ENCODE measurements at regions not wholly inside any gene's neighbourhood (a gene's known extent, or its start where the extent isn't known, plus 50 kb on each side); places are given as distances from the start of the nearest gene placed in this dataset.
"Not testable (repeated sequence)": the region's sequence is repeated elsewhere in the genome, so short reads cannot be mapped to it uniquely, and the experiment has no call there.

GRCh38 chr4:81754169-81754568, 282.5 kb upstream of the RASGEF1B start:
- DNase-seq: no peak

- no peak for DNase-seq
These were observed 280.0 kb upstream of the RASGEF1B start for GRCh38 chr4:81751531-81752289.

GRCh38 chr4:81747242-81747930, 275.7 kb upstream of the RASGEF1B start:
- peak; percentile 90 for DNase-seq

GRCh38 chr4:81746773-81747172, 275.1 kb upstream of the RASGEF1B start:
- peak; percentile 64 for DNase-seq

- no peak for DNase-seq
These were observed 274.4 kb upstream of the RASGEF1B start for GRCh38 chr4:81746071-81746470.

DNA sequence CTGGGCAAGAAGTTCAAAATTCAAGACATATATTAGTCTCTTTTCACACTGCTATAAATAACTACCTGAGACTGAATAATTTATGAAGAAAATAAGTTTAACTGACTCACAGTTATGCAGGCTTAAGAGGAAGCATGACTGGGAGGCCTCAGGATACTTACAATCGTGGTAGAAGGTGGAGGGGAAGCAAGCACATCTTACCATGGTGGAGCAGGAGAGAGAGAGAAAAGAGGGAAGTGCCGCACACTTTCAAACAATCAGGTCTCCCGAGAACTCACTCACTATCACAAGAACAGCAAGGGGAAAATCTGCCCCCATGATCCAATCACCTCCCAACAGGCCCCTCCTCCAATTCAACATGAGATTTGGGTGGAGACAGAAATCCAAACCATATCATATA, 273.3 kb upstream of the RASGEF1B start:
- no peak for DNase-seq

GRCh38 chr4:81743731-81744435, 272.2 kb upstream of the RASGEF1B start:
- DNase-seq: no peak

DNA sequence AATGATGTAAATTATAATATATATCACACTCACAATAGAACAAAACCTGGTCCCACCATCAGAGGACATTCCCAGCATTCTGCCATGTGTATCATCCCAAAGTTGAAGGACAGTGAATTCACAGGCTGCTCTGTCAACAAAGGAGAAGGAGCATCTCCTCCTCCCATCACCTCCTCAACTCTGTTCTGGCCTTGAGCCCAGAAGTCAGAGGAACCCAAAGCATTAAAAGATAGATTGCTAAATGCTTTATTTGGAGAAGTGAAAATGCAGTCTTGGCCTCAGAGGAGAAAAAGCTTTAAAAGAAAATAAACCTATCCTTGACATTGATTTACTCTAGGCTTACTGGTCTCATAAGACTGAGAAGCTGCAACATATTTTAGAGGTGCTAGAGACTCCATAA, 268.8 kb upstream of the RASGEF1B start:
- DNase-seq: peak; percentile 73

DNA sequence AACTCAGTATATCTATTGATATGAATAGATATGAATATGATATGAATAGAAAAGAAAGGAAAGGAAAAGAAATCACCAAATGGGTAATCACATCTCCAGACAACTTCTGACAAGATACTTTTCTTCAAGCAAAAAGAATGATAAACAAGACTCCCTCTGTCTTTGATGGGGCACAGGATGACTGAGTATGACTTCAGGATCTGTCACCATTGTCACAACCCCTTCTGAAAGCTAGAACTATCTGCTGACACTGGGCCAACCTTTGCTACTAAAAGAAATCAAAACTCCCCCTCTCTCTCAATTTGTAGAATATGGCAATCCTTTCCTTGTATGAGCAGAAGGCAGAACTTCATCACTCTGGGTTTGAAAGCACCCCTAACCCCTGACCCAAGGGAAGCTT, 267.2 kb upstream of the RASGEF1B start:
- DNase-seq: peak; percentile 19

GRCh38 chr4:81737865-81738559, 266.3 kb upstream of the RASGEF1B start:
- DNase-seq: no peak

DNA sequence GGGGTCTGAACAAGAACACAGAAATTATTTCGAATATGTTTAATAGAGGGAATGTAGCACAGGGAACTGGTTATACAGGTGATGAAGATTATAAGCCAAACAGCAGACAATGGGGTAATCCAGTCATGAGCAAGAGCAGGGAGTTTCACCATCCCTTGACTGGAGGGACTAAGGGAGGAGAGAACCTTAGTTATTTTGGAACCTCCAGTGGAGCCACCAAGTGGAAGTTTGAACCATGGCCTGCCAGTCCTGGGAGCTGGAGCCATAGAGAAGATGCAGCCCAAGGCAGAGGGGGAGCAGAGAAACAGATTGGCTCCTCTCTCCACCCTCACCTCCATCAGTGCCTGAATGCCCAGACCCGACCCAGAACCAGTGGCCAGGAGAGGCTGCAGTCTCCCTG, 264.6 kb upstream of the RASGEF1B start:
- peak; percentile 45 for DNase-seq

DNA sequence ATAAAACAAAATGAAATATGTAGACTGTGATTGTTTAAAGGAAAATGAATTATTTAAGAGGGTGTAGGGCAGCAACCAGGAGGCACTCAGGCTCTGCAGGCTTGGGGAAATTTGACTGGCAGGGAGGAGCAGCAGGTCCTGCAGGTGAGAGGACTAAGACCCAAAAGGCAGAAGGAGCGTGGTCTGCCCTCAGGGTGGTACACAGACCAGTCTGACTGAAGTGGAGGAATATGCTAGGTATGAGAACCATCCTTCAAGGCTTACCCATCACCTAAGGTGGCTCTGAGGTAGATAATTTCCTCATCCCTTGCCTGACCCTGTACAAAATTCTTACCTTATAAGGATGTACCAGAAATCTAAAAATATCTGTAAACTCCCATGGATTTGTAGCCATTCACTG, 261.3 kb upstream of the RASGEF1B start:
- no peak for DNase-seq

DNA sequence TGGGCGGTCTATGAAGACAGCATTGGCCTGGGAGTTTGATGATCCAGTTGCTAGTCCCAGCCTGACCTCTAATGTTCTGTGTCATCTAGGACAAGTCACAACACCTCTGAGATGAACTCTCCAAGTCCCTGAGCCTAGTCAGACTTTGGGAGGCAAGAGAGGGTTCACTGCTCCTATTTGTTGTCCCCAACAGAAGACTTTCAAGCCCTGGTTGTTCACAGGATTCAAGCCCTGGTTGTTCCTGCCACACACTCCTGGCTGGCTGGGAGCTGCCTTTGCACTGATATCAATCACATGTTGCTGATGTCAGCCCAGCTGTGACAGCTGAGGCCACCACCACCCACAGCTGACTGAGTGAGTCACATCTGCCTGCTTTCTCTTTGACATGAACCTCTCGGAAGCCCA, 253.2 kb upstream of the RASGEF1B start:
- DNase-seq: peak; percentile 97

DNA sequence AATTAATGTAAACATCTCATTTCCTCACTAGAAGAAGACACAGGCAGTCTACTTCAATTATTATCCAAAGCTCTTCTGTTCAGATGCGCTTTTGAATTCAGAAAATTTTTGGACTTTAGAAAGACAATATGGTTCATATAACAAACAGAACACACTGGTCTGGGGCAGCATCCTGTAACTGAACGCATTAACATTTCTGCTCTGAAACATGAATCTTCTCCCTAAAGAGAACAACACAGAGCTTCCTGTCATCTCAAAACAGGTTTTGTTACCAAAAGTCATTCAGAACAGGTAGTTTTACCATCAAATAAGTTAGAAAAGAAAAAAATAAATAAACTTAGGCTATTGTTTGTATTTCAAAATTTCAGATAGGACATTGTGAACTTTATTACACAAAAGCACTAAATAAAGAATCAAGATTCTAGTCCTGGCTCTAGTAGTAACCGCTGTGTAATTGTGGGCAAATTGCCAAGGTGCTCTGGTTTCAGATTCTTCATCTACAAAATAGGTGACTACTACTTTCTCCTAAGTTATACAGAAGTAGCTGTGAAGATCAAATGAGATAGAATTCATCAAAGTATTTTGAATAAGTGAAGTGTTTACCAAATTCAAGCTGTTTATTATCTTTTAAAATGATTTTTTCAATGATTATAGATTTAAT, 252.3 kb upstream of the RASGEF1B start:
- peak; percentile 66 for DNase-seq

GRCh38 chr4:81723019-81723884, 251.5 kb upstream of the RASGEF1B start:
- DNase-seq: peak; percentile 47

- DNase-seq: no peak
These were observed 250.7 kb upstream of the RASGEF1B start for GRCh38 chr4:81722290-81722851.

- no peak for DNase-seq
These were observed 244.1 kb upstream of the RASGEF1B start for GRCh38 chr4:81715757-81716156.

DNA sequence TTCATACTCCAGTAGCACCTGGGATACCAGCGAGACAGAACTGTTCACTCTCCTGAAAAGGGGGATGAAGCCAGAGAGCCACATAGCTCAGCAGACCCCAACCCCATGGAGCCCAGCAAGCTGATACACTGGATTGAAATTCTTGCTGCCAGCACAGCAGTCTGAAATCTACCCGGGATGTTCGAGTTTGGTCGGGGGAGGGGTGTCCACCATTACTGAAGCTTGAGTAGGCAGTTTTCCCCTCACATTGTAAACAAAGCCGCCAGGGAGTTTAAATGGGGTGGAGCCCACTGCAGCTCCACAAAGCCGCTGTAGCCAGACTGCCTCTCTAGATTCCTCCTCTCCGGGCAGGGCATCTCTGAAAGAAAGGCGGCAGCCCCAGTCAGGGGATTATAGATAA, 243.7 kb upstream of the RASGEF1B start:
- DNase-seq: not testable (repeated sequence)

DNA sequence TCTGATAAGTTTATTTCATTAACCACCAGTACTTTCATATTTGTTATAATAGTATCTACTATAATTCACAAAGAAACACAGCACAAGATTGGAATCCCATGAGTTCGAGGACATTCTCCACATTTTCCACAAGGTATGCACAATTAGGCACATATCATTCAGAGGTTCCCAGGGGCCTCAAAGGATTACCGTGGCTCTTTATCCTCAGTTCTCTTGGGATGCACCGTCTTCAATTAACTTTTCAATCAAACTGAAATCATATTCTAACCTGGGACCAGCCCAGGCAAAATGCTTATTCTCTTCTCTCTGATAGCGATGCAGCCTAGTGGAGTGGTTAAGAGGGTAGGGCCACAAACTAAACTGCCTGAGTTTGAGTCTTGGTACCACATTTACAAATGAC, 242.6 kb upstream of the RASGEF1B start:
- DNase-seq: no peak

- no peak for DNase-seq
These were observed 241.0 kb upstream of the RASGEF1B start for GRCh38 chr4:81712714-81713113.

- no peak for DNase-seq
These were observed 232.8 kb upstream of the RASGEF1B start for GRCh38 chr4:81704461-81704860.

All from inflammatory macrophage treated with lipopolysaccharide for 4 hours (primary cell).